Mesenchymal stem cell (in vitro differentiated cells and primary cell): ENCODE measurements at regions not wholly inside any gene's neighbourhood (a gene's known extent, or its start where the extent isn't known, plus 50 kb on each side); places are given as distances from the start of the nearest gene placed in this dataset.
A peak's percentile ranks its signal among the peaks of the same experiment; 100 is the strongest.

Source experiments
- DNase-seq: peaks from one replicate; pipeline ENCODE4 v3.0.0-alpha.2; 2013
- H2AFZ ChIP-seq: one replicate; pipeline ENCODE4 v1.6.1; 2013; ENCODE audit warnings: low read depth, mild to moderate bottlenecking, control low read depth, inconsistent platforms, low read length, moderate library complexity
- H2AK5ac ChIP-seq: 2 replicates; pipeline ENCODE4 v1.6.1; 2013; ENCODE audit warnings: low read length, moderate library complexity, mild to moderate bottlenecking, inconsistent platforms; ENCODE audit not compliant: severe bottlenecking
- H2BK120ac ChIP-seq: one replicate; pipeline ENCODE4 v1.6.1; 2013; ENCODE audit warnings: low read depth, mild to moderate bottlenecking, inconsistent platforms, low read length, moderate library complexity
- H2BK12ac ChIP-seq, 2 experiments: one replicate each; pipeline ENCODE4 v1.6.1; 2013; ENCODE audit warnings: inconsistent platforms in 2 of 2, low read length in 2 of 2, mild to moderate bottlenecking in 2 of 2, moderate library complexity in 2 of 2, control low read depth in 1 of 2
- H2BK15ac ChIP-seq: one replicate; pipeline ENCODE4 v1.6.1; 2013; ENCODE audit warnings: mild to moderate bottlenecking, low read depth, inconsistent platforms; ENCODE audit not compliant: poor library complexity, severe bottlenecking
- H2BK5ac ChIP-seq: 2 replicates; pipeline ENCODE4 v1.6.1; 2013; ENCODE audit warnings: low read depth, mild to moderate bottlenecking, low read length, control low read depth, inconsistent platforms; ENCODE audit not compliant: poor library complexity, severe bottlenecking
- H3K14ac ChIP-seq, 2 experiments: one replicate each; pipeline ENCODE4 v1.6.1; 2013; ENCODE audit warnings: inconsistent platforms in 2 of 2, low read length in 2 of 2, control low read depth in 1 of 2, mild to moderate bottlenecking in 1 of 2, moderate library complexity in 1 of 2
- H3K18ac ChIP-seq, 2 experiments: one replicate each; pipeline ENCODE4 v1.6.1; 2013; ENCODE audit warnings: inconsistent platforms in 2 of 2, low read length in 2 of 2, control low read depth in 1 of 2, low read depth in 1 of 2, mild to moderate bottlenecking in 1 of 2
- H3K23ac ChIP-seq, 2 experiments: one replicate each; pipeline ENCODE4 v1.6.1; 2013; ENCODE audit warnings: inconsistent platforms in 2 of 2, low read length in 2 of 2, mild to moderate bottlenecking in 2 of 2, moderate library complexity in 2 of 2, control low read depth in 1 of 2
- H3K27ac ChIP-seq: 2 replicates; pipeline ENCODE4 v1.5.1; 2013; ENCODE audit warnings: mild to moderate bottlenecking, moderate library complexity, low read length, control low read depth, inconsistent platforms; ENCODE audit not compliant: poor library complexity, severe bottlenecking
- H3K27me3 ChIP-seq, 2 experiments: 2 replicates each; pipeline versions ENCODE4 v1.6.1 to v1.7.0; 2013; ENCODE audit warnings: low read length in 2 of 2, mild to moderate bottlenecking in 2 of 2, moderate library complexity in 2 of 2, control low read depth in 1 of 2, inconsistent platforms in 1 of 2; ENCODE audit not compliant: control insufficient read depth in 1 of 2, insufficient read depth in 1 of 2
- H3K36me3 ChIP-seq, 2 experiments: 2 replicates each; pipeline versions ENCODE4 v1.6.1 to v1.7.0; 2013; ENCODE audit warnings: low read length in 2 of 2, control low read depth in 1 of 2, inconsistent platforms in 1 of 2, low read depth in 1 of 2, mild to moderate bottlenecking in 1 of 2; ENCODE audit not compliant: insufficient read depth in 2 of 2, control insufficient read depth in 1 of 2
- H3K4ac ChIP-seq, 2 experiments: one replicate each; pipeline ENCODE4 v1.6.1; 2013; ENCODE audit warnings: inconsistent platforms in 2 of 2, low read length in 2 of 2, mild to moderate bottlenecking in 2 of 2, moderate library complexity in 2 of 2, control low read depth in 1 of 2, low read depth in 1 of 2
- H3K4me1 ChIP-seq: 2 replicates; pipeline ENCODE4 v1.6.1; 2013; ENCODE audit warnings: low read depth, low read length, control low read depth; ENCODE audit not compliant: control insufficient read depth, insufficient read depth
- H3K4me2 ChIP-seq: 2 replicates; pipeline ENCODE4 v1.6.1; 2013; ENCODE audit warnings: low read length, mild to moderate bottlenecking, inconsistent platforms; ENCODE audit not compliant: poor library complexity, severe bottlenecking
- H3K4me3 ChIP-seq, 2 experiments: 2 replicates each; pipeline versions ENCODE4 v1.5.1 to v1.7.0; 2013; ENCODE audit warnings: low read length in 2 of 2, mild to moderate bottlenecking in 2 of 2, control low read depth in 1 of 2, low read depth in 1 of 2; ENCODE audit not compliant: insufficient read depth in 1 of 2
- H3K79me1 ChIP-seq: replicated peaks from 2 replicates; pipeline ENCODE4 v1.6.1; 2013; ENCODE audit warnings: mild to moderate bottlenecking, control low read depth, low read length, inconsistent platforms; ENCODE audit not compliant: poor library complexity, severe bottlenecking
- H3K9ac ChIP-seq: 2 replicates; pipeline ENCODE4 v1.7.0; 2013; ENCODE audit warnings: mild to moderate bottlenecking, low read length, moderate library complexity
- H3K9me3 ChIP-seq: 2 replicates; pipeline ENCODE4 v1.7.0; 2013; ENCODE audit warnings: mild to moderate bottlenecking, low read length; ENCODE audit not compliant: control insufficient read depth
- H4K8ac ChIP-seq: one replicate; pipeline ENCODE4 v1.6.1; 2013; ENCODE audit warnings: inconsistent platforms, mild to moderate bottlenecking, low read length, moderate library complexity
- H4K91ac ChIP-seq: one replicate; pipeline ENCODE4 v1.6.1; 2013; ENCODE audit warnings: mild to moderate bottlenecking, low read length, inconsistent platforms
- WGBS: methylation state at CpG from one replicate; pipeline ENCODE4 v1.1.7; 2013; ENCODE audit warnings: mixed read lengths; 5-methylcytosine and 5-hydroxymethylcytosine counted together

DNA sequence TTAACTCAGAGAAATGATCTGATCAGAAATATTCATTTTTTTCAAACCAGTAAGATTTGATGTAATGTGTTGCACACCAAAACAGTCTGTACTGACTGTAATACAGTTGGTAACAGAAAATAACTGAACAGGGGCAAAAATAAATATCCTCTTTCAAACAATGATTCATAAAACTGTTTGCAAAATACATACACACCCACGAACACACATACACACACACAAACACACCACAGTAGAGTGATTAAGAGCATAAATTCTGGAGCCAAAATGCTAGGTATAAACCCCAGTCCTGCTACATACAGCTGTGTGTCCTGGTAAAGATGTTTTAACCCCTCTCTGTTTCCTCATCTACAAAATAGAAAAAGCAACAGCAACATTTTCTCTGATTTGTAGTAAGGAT lies 376.6 kb downstream of the PDGFC start:
- Histone ChIP-seq H3K79me1 (no peaks in the 10 kb centered on the region), H2BK5ac (no peak overlapping the region), H2BK12ac (no peak overlapping the region), H2AFZ (no peak overlapping the region), H3K36me3 (no peaks in the 10 kb centered on the region), H3K4me1 (peaks cover 2% of the 10 kb centered on the region), H3K23ac (no peak overlapping the region), H3K4me2 (no peak overlapping the region), H2BK120ac (no peak overlapping the region), H3K27me3 (no peaks in the 10 kb centered on the region), H2BK15ac (no peak overlapping the region), H3K14ac (no peak overlapping the region), H3K4ac (no peak overlapping the region), H3K27ac (no peak overlapping the region), H3K4me3 (no peak overlapping the region), H3K9me3 (no peaks in the 10 kb centered on the region), H3K9ac (peak overlapping the region; percentile 2), H4K91ac (no peak overlapping the region), H3K18ac (no peak overlapping the region), H4K8ac (no peak overlapping the region), H2AK5ac (no peak overlapping the region)
- no peak for DNase-seq
- WGBS: 32% methylated on average over 1 of the region's 1 CpG

DNA sequence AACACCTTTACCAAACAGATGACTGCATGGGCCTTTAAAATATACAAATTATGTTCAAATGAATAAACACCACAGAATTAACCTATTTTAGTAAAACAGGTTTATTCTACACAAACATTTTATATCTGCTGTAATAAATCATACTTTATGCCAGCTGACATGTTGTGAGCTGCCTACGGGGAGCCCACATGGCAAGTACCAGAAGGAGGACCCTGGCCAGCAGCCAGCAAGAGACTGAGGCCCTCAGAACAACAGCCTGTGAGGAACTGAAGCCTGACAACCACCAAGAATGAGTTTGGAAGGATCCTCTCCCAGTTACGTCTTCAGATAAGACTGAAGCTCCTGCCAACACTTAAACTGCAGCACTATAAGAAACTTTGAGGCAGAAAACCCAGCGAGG lies 377.0 kb downstream of the PDGFC start:
- Histone ChIP-seq H3K18ac (peak overlapping the region; percentile 40 to 67), H3K36me3 (no peaks in the 10 kb centered on the region), H3K4me3 (no peak overlapping the region), H3K4ac (peak overlapping the region; percentile 80 to 84), H2AK5ac (peak overlapping the region; percentile 36), H3K27me3 (no peaks in the 10 kb centered on the region), H4K8ac (no peak overlapping the region), H3K14ac (no peak overlapping the region), H2BK120ac (no peak overlapping the region), H2AFZ (no peak overlapping the region), H4K91ac (no peak overlapping the region), H3K4me1 (peaks cover 2% of the 10 kb centered on the region), H3K23ac (no peak overlapping the region), H3K9me3 (no peaks in the 10 kb centered on the region), H3K79me1 (no peaks in the 10 kb centered on the region), H3K4me2 (peak overlapping the region; percentile 16), H2BK15ac (no peak overlapping the region), H3K9ac (no peak overlapping the region), H2BK12ac (peak overlapping the region; percentile 82 to 97), H2BK5ac (no peak overlapping the region), H3K27ac (no peak overlapping the region)
- 66% methylated on average over 2 of the region's 3 CpGs for WGBS
- DNase-seq: peak; percentile 15

DNA sequence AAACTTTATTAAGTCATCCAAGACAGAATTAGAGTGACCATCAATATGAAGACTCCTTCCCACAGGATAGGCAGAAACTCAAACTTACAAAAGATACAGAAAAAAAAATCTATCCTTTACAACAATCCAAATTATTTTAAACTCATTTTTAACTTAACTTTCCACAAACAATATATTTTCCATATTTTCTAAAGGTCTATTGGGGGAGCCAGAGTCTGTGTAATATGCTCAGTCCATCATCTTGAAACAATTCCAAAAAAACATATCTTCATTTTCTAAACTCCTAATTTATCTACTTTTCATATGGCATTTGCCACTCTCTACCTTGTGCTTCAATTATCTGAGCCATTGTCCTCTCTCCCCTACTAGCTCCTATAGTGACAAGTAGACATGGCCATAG lies 378.1 kb downstream of the PDGFC start:
- no peak overlapping the region for H3K27ac ChIP-seq
- no peaks in the 10 kb centered on the region for H3K79me1 ChIP-seq
- no peak overlapping the region for H4K91ac ChIP-seq

DNA sequence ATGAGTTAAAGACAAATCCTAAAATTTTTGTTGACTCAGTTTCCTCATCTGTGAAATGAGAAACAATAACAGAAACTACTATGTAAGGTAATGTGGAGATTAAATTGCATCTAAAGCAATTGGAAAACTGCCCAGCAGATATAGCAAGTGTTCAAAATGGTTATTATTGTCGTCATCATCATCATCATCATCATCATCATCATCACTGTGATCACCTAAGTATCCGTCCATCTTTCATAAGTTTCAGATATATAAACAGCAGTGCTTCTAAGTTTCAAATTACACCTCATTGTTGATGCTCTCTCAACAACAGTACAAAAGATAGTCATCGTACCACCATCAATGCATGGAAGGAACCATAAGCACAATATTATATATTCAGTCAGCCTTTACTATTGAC lies 379.9 kb downstream of the PDGFC start:
- Histone ChIP-seq H4K91ac (no peak overlapping the region), H3K36me3 (no peaks in the 10 kb centered on the region), H2BK120ac (no peak overlapping the region), H3K14ac (no peak overlapping the region), H2BK12ac (no peak overlapping the region), H3K9me3 (no peaks in the 10 kb centered on the region), H3K27me3 (no peaks in the 10 kb centered on the region), H2BK15ac (no peak overlapping the region), H4K8ac (no peak overlapping the region), H2AK5ac (no peak overlapping the region), H3K23ac (no peak overlapping the region), H3K4me3 (no peak overlapping the region), H3K4me1 (peaks cover 2% of the 10 kb centered on the region), H3K9ac (no peak overlapping the region), H3K27ac (no peak overlapping the region), H2BK5ac (no peak overlapping the region), H3K4ac (no peak overlapping the region), H2AFZ (no peak overlapping the region), H3K4me2 (no peak overlapping the region), H3K79me1 (no peaks in the 10 kb centered on the region), H3K18ac (no peak overlapping the region)
- 97% methylated on average over 3 of the region's 3 CpGs for WGBS
- DNase-seq: no peak

More for the DNA sequence above, 378.1 kb downstream of the PDGFC start:
- H2AFZ ChIP-seq: no peak overlapping the region
- no peak overlapping the region for H2BK5ac ChIP-seq
- no peak overlapping the region for H2BK12ac ChIP-seq
- peaks cover 2% of the 10 kb centered on the region for H3K4me1 ChIP-seq
- H2BK120ac ChIP-seq: no peak overlapping the region
- H2AK5ac ChIP-seq: no peak overlapping the region
- H3K27me3 ChIP-seq: no peaks in the 10 kb centered on the region
- H3K4me2 ChIP-seq: no peak overlapping the region
- H3K18ac ChIP-seq: no peak overlapping the region
- no peak overlapping the region for H3K4me3 ChIP-seq
- no peak overlapping the region for H4K8ac ChIP-seq
- H3K9me3 ChIP-seq: no peaks in the 10 kb centered on the region
- H3K9ac ChIP-seq: no peak overlapping the region
- H3K36me3 ChIP-seq: no peaks in the 10 kb centered on the region
- H2BK15ac ChIP-seq: no peak overlapping the region
- no peak for DNase-seq
- no peak overlapping the region for H3K4ac ChIP-seq
- H3K14ac ChIP-seq: no peak overlapping the region
- no peak overlapping the region for H3K23ac ChIP-seq
